Stomach (tissue), 8 donors: ENCODE measurements at regions not wholly inside any gene's neighbourhood (a gene's known extent, or its start where the extent isn't known, plus 50 kb on each side); places are given as distances from the start of the nearest gene placed in this dataset.
A peak's percentile ranks its signal among the peaks of the same experiment; 100 is the strongest.

ENCODE experiments used
- DNase-seq, 2 donors: peaks; one replicate each; pipeline versions ENCODE4 v3.0.0 to v3.0.0-alpha.2; 2013 to 2019
- H3K27ac ChIP-seq, 5 donors: fragments of 200-600 bp in 4 of 5; sonication (generic) in 4 of 5; one replicate each; pipeline ENCODE4 v1.5.1; 2013 to 2019; ENCODE audit warnings: mild to moderate bottlenecking in 1 of 5, moderate library complexity in 1 of 5
- H3K27me3 ChIP-seq, 3 donors: fragments of 200-600 bp; sonication (generic); one replicate each; pipeline ENCODE4 v1.5.1; 2017 to 2019; ENCODE audit warnings: mixed run types in 1 of 3
- H3K36me3 ChIP-seq, 4 donors: fragments of 200-600 bp; sonication (generic); 1 replicate in 3 of 4; 2 replicates in 1 of 4; pipeline ENCODE4 v1.5.1; 2016 to 2019
- H3K4me1 ChIP-seq, 4 donors: fragments of 200-600 bp; sonication (generic); one replicate each; pipeline ENCODE4 v1.5.1; 2016 to 2019
- H3K4me3 ChIP-seq, 4 donors: fragments of 200-600 bp; sonication (generic) in 3 of 4; one replicate each; pipeline ENCODE4 v1.5.1; 2016 to 2019; ENCODE audit warnings: mild to moderate bottlenecking in 1 of 4
- H3K9me3 ChIP-seq, 4 donors: fragments of 200-600 bp; sonication (generic); one replicate each; pipeline ENCODE4 v1.5.1; 2016 to 2019
- CTCF ChIP-seq, 7 experiments: fragments of 450-650 bp in 4 of 7; fragments of 200-600 bp in 3 of 7; sonication (generic) in 3 of 7; IDR thresholded peaks; one replicate each; pipeline ENCODE4 v1.5.1; 2016 to 2019; ENCODE audit warnings: antibody characterized with exemption in 7 of 7, control low read depth in 2 of 7, mild to moderate bottlenecking in 1 of 7
- EP300 ChIP-seq: sonication (generic); formaldehyde crosslinking; IDR thresholded peaks from one replicate; pipeline ENCODE4 v1.6.1; 2017; ENCODE audit warnings: antibody characterized with exemption
- POLR2A ChIP-seq, 4 donors: fragments of 450-650 bp; IDR thresholded peaks; one replicate each; pipeline ENCODE4 v1.6.1; 2016; ENCODE audit warnings: antibody characterized with exemption in 4 of 4, control low read depth in 2 of 4, mild to moderate bottlenecking in 1 of 4, moderate library complexity in 1 of 4
- POLR2AphosphoS5 ChIP-seq, 3 donors: sonication (generic); formaldehyde crosslinking; IDR thresholded peaks; one replicate each; pipeline ENCODE4 v1.6.1; 2016; ENCODE audit warnings: antibody characterized with exemption in 3 of 3
- WGBS, 5 donors: extraction: QIAGEN DNeasy Blood & Tissue Kit in 3 of 5; methylation state at CpG; one replicate each; pipeline versions ENCODE4 v1.1.5 to v1.1.7; 2013 to 2018; 5-methylcytosine and 5-hydroxymethylcytosine counted together
- intact Hi-C: fragments of 100-400 bp; cut with DNase I; formaldehyde crosslinking; loops from one replicate; pipeline ENCODE4 v1.15.1; 2023; ENCODE audit warnings: low total_unique reads
- donor health status: healthy with polysubstance abuse.
- donor health status: Bipolar disorder and iron deficiency.
- donor health status: healthy.

DNA sequence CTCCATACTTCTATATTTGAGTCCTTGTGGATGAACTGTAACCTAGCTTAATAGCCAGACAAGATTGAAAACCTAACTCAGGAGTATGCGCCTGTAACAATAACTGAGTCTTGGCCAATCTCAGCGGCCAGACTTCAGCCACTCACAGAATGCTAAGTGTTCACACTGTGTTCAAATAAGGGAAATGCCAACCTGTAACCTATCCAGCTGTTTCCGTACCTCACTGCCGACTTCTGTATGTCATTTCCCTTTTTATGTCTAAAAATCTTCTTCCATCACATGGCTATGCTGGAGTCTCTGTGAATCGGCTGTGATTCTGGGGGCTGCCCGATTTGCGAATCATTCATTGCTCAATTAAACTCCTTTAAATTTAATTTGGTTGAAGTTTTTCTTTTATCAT lies 169.2 kb downstream of the NFKBIZ start:
- H3K36me3 ChIP-seq: no peaks in the 10 kb centered on the region
- H3K4me3 ChIP-seq: no peak overlapping the region
- 76 to 87% (median 82%) methylated on average over 7 of the region's 7 CpGs for WGBS, 5 donors
- intact Hi-C loops: no loop called here
- H3K27ac ChIP-seq: no peak overlapping the region
- peaks cover 0 to 10% (median 0%) of the 10 kb centered on the region in 4 donors for H3K4me1 ChIP-seq
- peak in 1 of 2 donors; percentile 16 for DNase-seq
- no peak for TF ChIP-seq POLR2A (IDR thresholded peaks at IDR 0.05)
- no peaks in the 10 kb centered on the region for H3K27me3 ChIP-seq
- peaks cover 0 to 4% (median 0%) of the 10 kb centered on the region in 4 donors for H3K9me3 ChIP-seq

GRCh38 chr3:102020735-102021134 lies 171.4 kb downstream of the NFKBIZ start:
- no peak for DNase-seq
- TF ChIP-seq POLR2AphosphoS5 (IDR thresholded peaks at IDR 0.05) (no peak), CTCF (IDR thresholded peaks at IDR 0.05) (no peak), EP300 (no peak), POLR2A (IDR thresholded peaks at IDR 0.05) (no peak)
- no peak overlapping the region for H3K27ac ChIP-seq
- no peak overlapping the region for H3K4me3 ChIP-seq
- H3K27me3 ChIP-seq: no peaks in the 10 kb centered on the region
- no peaks in the 10 kb centered on the region for H3K36me3 ChIP-seq
- intact Hi-C loops: no loop called here
- peaks cover 0 to 4% (median 0%) of the 10 kb centered on the region in 4 donors for H3K9me3 ChIP-seq
- 78 to 96% (median 87%) methylated on average over 1 of the region's 1 CpG for WGBS, 5 donors
- peaks cover 0 to 14% (median 0%) of the 10 kb centered on the region in 4 donors for H3K4me1 ChIP-seq

GRCh38 chr3:102024270-102024904 lies 175.1 kb downstream of the NFKBIZ start:
- Histone ChIP-seq H3K4me1 (peaks cover 0 to 14% (median 0%) of the 10 kb centered on the region in 4 donors), H3K36me3 (no peaks in the 10 kb centered on the region), H3K4me3 (no peak overlapping the region), H3K27me3 (no peaks in the 10 kb centered on the region), H3K27ac (no peak overlapping the region), H3K9me3 (no peaks in the 10 kb centered on the region)
- no peak for TF ChIP-seq POLR2AphosphoS5 (IDR thresholded peaks at IDR 0.05)
- no peak for TF ChIP-seq EP300
- no peak for TF ChIP-seq CTCF (IDR thresholded peaks at IDR 0.05)
- TF ChIP-seq POLR2A (IDR thresholded peaks at IDR 0.05): no peak
- intact Hi-C loops: no loop called here
- DNase-seq: no peak

- peaks cover 0 to 14% (median 0%) of the 10 kb centered on the region in 4 donors for H3K4me1 ChIP-seq
- no peaks in the 10 kb centered on the region for H3K9me3 ChIP-seq
- H3K27ac ChIP-seq: no peak overlapping the region
- intact Hi-C loops: no loop called here
- 52 to 75% (median 59%) methylated on average over 2 of the region's 2 CpGs for WGBS, 5 donors
- no peak for DNase-seq
- TF ChIP-seq CTCF (IDR thresholded peaks at IDR 0.05): no peak
- no peak for TF ChIP-seq POLR2A (IDR thresholded peaks at IDR 0.05)
- no peak for TF ChIP-seq POLR2AphosphoS5 (IDR thresholded peaks at IDR 0.05)
- no peak for TF ChIP-seq EP300
- H3K27me3 ChIP-seq: no peaks in the 10 kb centered on the region
- H3K36me3 ChIP-seq: no peaks in the 10 kb centered on the region
- no peak overlapping the region for H3K4me3 ChIP-seq
These were observed 176.4 kb downstream of the NFKBIZ start for GRCh38 chr3:102025606-102026270.

- no peak overlapping the region for H3K27ac ChIP-seq
- intact Hi-C loops: no loop called here
- H3K4me3 ChIP-seq: no peak overlapping the region
- no peaks in the 10 kb centered on the region for H3K9me3 ChIP-seq
- no peaks in the 10 kb centered on the region for H3K36me3 ChIP-seq
- no peak for DNase-seq
- H3K27me3 ChIP-seq: no peaks in the 10 kb centered on the region
- 78 to 84% (median 81%) methylated on average over 4 of the region's 4 CpGs for WGBS, 5 donors
- H3K4me1 ChIP-seq: peaks cover 0 to 14% (median 0%) of the 10 kb centered on the region in 4 donors
- no peak for TF ChIP-seq POLR2AphosphoS5 (IDR thresholded peaks at IDR 0.05)
- no peak for TF ChIP-seq POLR2A (IDR thresholded peaks at IDR 0.05)
- no peak for TF ChIP-seq CTCF (IDR thresholded peaks at IDR 0.05)
- no peak for TF ChIP-seq EP300
These were observed 177.3 kb downstream of the NFKBIZ start for GRCh38 chr3:102026656-102027055.
